IPS DF 19.7 (cell line): ENCODE measurements at regions not wholly inside any gene's neighbourhood (a gene's known extent, or its start where the extent isn't known, plus 50 kb on each side); places are given as distances from the start of the nearest gene placed in this dataset.

ENCODE experiments used
- DNase-seq: peaks from one replicate; pipeline ENCODE4 v3.0.0-alpha.2; 2013; ENCODE audit warnings: low read depth, low spot score

GRCh38 chr11:59302991-59303390, 55.7 kb upstream of the OR5AN1 start:
- no peak for DNase-seq

GRCh38 chr11:59295435-59295834, 63.3 kb upstream of the OR5AN1 start:
- DNase-seq, result no peak

GRCh38 chr11:59292611-59293010, 66.1 kb upstream of the OR5AN1 start:
- no peak for DNase-seq

- DNase-seq, result no peak
Measured at GRCh38 chr11:59291228-59291627, 67.5 kb upstream of the OR5AN1 start.

- DNase-seq, result no peak
Measured at GRCh38 chr11:59289356-59290181, 69.1 kb upstream of the OR5AN1 start.

GRCh38 chr11:59285716-59286260, 72.9 kb upstream of the OR5AN1 start:
- DNase-seq, result no peak

GRCh38 chr11:59284773-59285129, 72.0 kb upstream of the MPEG1 start:
- DNase-seq, result no peak

- peak; percentile 9 for DNase-seq
Measured at GRCh38 chr11:59283825-59284772, 71.4 kb upstream of the MPEG1 start.

- DNase-seq, result no peak
Measured at GRCh38 chr11:59283311-59283710, 70.6 kb upstream of the MPEG1 start.

- no peak for DNase-seq
Measured at GRCh38 chr11:59281177-59281576, 68.5 kb upstream of the MPEG1 start.

- DNase-seq, result no peak
Measured at GRCh38 chr11:59273373-59273841, 60.7 kb upstream of the MPEG1 start.

GRCh38 chr11:59272771-59273372, 60.1 kb upstream of the MPEG1 start:
- no peak for DNase-seq

- DNase-seq, result no peak
Measured at GRCh38 chr11:59271811-59272327, 59.1 kb upstream of the MPEG1 start.

GRCh38 chr11:59271247-59271755, 58.6 kb upstream of the MPEG1 start:
- DNase-seq, result no peak

- no peak for DNase-seq
Measured at GRCh38 chr11:59267736-59268475, 55.2 kb upstream of the MPEG1 start.

GRCh38 chr11:59267196-59267595, 54.5 kb upstream of the MPEG1 start:
- no peak for DNase-seq

GRCh38 chr11:59266491-59266890, 53.8 kb upstream of the MPEG1 start:
- no peak for DNase-seq

GRCh38 chr11:59265735-59266134, 53.0 kb upstream of the MPEG1 start:
- DNase-seq, result no peak

GRCh38 chr11:59264736-59265135, 52.0 kb upstream of the MPEG1 start:
- DNase-seq, result no peak

- DNase-seq, result no peak
Measured at GRCh38 chr11:59263225-59263894, 50.6 kb upstream of the MPEG1 start.
